Gastrocnemius medialis (tissue), 4 donors: ENCODE measurements at regions not wholly inside any gene's neighbourhood (a gene's known extent, or its start where the extent isn't known, plus 50 kb on each side); places are given as distances from the start of the nearest gene placed in this dataset.

Experiments
- POLR2A ChIP-seq, 2 donors: fragments of 450-650 bp; IDR thresholded peaks; one replicate each; pipeline ENCODE4 v1.6.1; 2017; ENCODE audit warnings: antibody characterized with exemption in 2 of 2, mild to moderate bottlenecking in 2 of 2, moderate library complexity in 2 of 2
- TF ChIP-seq, protein P1 (sequence below), 5 experiments: fragments of 450-650 bp in 3 of 5; fragments of 200-600 bp in 2 of 5; sonication (generic) in 2 of 5; IDR thresholded peaks in 4 of 5; conservative IDR thresholded peaks in 1 of 5; 1 replicate in 4 of 5; 2 replicates in 1 of 5; pipeline ENCODE4 v1.5.1; 2016 to 2019; ENCODE audit warnings: antibody characterized with exemption in 5 of 5, mild to moderate bottlenecking in 3 of 5, moderate library complexity in 3 of 5

DNA sequence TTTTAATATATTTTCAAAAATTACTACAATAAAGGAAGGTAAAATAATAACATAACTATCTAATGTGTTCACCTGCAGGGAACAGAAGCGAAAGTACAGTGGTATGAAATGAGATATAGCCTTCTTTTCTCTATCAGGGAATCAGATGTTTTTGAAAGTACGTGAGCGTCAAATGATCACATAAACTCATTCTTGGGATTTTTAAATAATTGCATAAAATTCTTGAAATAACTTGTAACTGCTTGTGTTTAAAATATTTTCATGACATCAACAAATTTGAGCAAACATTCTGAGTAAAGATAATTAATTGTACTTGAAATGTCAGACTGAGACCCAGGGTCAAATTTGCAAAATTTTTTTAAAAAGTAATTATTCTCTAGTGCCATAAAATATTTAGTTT, 193.5 kb upstream of the NEIL3 start:
- TF ChIP-seq, protein P1, sequence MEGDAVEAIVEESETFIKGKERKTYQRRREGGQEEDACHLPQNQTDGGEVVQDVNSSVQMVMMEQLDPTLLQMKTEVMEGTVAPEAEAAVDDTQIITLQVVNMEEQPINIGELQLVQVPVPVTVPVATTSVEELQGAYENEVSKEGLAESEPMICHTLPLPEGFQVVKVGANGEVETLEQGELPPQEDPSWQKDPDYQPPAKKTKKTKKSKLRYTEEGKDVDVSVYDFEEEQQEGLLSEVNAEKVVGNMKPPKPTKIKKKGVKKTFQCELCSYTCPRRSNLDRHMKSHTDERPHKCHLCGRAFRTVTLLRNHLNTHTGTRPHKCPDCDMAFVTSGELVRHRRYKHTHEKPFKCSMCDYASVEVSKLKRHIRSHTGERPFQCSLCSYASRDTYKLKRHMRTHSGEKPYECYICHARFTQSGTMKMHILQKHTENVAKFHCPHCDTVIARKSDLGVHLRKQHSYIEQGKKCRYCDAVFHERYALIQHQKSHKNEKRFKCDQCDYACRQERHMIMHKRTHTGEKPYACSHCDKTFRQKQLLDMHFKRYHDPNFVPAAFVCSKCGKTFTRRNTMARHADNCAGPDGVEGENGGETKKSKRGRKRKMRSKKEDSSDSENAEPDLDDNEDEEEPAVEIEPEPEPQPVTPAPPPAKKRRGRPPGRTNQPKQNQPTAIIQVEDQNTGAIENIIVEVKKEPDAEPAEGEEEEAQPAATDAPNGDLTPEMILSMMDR (IDR thresholded peaks at IDR 0.05 in 4 of 5, conservative IDR thresholded peaks at IDR 0.05 in 1 of 5): no peak
- no peak for TF ChIP-seq POLR2A (IDR thresholded peaks at IDR 0.05)
